Fibroblast of the conjunctiva (primary cell): ENCODE measurements at regions not wholly inside any gene's neighbourhood (a gene's known extent, or its start where the extent isn't known, plus 50 kb on each side); places are given as distances from the start of the nearest gene placed in this dataset.

Experiments
- DNase-seq: peaks from one replicate; pipeline ENCODE4 v3.0.0-alpha.2; 2010; ENCODE audit warnings: low read depth

- no peak for DNase-seq
These were observed 182.2 kb upstream of the PCDH15 start for GRCh38 chr10:54983255-54983654.

DNA sequence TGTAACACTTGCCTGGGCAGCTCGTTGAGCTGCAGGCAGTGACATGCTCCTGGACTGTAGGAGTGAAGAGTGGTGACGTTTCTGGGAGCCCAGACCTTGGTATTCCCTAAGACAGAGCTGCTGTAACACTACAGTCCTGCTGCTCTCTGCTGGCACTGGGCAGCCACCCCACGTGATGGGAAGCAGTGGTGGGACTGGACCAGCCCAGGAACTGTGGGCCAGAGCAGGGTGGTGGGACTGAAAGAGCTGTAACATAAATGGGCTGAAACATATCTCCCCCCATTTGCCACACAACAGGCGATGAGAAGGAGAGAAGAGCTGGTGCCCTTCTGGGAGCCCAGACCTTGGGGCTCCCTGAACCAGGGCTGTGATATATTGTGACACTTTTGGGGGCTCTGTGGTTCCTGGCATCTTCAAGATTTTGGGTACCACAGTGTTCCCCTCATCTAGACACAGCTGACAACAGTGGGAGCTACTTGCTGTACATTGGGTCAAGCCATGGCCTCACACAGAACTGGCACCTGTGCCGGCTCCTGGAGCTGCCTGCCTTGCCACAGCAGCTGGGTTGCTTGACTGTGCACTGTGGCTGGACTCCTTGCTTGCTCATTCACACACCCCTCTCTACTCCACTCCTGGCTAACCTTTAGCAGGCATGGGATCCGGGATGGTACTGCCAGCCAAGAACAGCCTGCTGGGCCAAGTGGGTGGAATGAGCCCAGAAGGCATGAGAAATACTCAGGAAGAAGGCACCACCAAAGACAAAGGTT, 161.3 kb upstream of the PCDH15 start:
- no peak for DNase-seq

- DNase-seq, result no peak
These were observed 160.0 kb upstream of the PCDH15 start for GRCh38 chr10:54961040-54961439.

- DNase-seq, result no peak
These were observed 157.8 kb upstream of the PCDH15 start for GRCh38 chr10:54958844-54959243.

DNA sequence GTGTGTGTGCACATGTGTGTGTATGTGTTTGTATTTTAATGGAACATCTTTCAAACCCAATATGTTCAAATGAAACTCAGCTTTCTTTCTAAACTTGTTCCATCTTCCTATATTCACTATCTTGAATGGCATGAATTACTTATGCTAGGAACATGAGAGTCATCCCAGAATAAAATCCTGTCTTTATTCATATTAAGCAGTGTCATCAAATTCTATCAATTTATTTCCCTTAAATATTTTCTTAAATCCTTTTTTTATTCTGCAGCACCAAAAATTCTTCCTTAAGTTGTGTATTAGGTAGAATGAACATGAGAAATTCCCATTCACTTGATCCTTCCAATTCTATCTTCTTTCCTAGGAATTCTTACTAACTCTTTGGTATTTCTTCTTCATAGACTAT, 146.6 kb upstream of the PCDH15 start:
- no peak for DNase-seq

DNA sequence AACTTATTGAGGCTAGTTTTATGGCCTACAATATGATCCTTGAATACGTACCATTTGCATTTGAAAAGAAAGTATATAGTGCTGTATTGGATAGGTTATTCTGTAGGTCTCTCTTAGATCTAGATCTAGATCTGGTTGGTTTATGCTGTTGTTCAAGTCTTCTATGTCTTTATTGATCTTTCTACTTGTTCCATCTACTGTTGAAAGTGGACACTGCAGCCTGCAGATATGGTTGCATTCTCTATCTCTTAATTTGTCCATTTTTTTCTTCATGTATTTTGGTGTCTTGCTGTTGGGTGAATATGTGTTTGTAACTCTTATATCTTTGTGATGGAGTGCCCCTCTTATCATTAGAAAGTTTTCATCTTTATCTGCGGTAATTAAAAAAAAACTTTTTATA, 139.4 kb upstream of the PCDH15 start:
- no peak for DNase-seq

GRCh38 chr10:54914049-54914448, 113.0 kb upstream of the PCDH15 start:
- DNase-seq, result no peak

DNA sequence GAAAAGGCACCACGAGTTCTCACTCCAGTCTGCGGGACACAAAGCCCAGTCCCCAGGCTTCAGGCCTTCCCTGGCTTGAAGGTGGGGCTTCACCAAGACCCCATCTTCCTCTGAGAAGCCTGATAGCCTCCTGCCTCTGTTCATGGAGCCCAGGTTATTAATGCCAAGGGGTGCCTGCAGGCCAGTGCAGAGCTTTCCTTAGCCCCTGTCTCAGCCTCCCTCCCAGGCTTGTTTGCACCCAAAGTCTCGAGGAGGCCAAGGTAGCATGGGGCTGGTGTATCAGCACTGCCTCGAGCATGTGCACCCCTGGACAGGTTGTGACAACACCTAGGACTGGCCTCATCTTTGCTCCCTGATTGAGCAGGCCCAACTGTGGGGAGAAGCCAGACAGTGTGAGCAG, 108.1 kb upstream of the PCDH15 start:
- no peak for DNase-seq

GRCh38 chr10:54908019-54908418, 107.0 kb upstream of the PCDH15 start:
- no peak for DNase-seq

DNA sequence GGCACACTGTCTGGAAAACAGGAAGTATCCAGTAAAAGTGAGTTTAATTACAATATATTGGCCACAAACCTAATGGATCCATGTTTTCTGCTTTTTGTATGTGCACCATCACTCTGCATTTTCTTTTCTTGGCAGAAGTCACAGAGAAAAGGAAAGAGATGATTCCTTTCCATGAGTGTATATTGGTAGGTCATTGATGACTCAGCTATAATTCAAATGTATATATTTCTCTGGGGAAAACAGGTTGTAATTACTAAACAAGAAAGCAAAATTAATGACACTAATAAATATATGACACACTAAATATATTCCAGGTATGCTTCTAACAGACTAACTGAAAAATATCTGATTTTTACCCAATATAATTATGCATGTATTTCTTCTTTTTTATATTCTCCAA, 105.9 kb upstream of the PCDH15 start:
- DNase-seq, result no peak

GRCh38 chr10:54905578-54906192, 104.7 kb upstream of the PCDH15 start:
- DNase-seq, result no peak

GRCh38 chr10:54904833-54905232, 103.8 kb upstream of the PCDH15 start:
- DNase-seq, result no peak

- no peak for DNase-seq
These were observed 102.7 kb upstream of the PCDH15 start for GRCh38 chr10:54903745-54904144.

GRCh38 chr10:54900584-54900983, 99.6 kb upstream of the PCDH15 start:
- no peak for DNase-seq

- no peak for DNase-seq
These were observed 80.0 kb upstream of the PCDH15 start for GRCh38 chr10:54880996-54881395.

DNA sequence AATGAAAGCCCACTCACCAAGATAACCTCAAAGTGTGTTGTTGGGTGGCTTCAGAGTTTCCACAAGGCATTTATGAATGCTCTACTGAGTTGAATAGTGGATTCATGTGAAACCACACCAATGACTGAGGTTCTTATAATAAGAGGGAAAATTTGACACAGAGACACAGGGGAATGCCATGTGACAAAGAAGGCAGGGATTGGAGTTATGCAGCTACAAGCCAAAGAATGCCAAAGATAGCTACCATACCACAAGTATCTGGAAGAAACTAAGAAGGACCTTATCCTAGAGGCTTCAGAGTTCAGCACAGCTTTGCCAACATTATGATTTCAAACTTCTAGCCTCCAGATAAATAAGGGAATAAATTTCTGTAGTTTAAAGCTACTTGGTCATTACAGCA, 68.0 kb upstream of the PCDH15 start:
- DNase-seq, result no peak

DNA sequence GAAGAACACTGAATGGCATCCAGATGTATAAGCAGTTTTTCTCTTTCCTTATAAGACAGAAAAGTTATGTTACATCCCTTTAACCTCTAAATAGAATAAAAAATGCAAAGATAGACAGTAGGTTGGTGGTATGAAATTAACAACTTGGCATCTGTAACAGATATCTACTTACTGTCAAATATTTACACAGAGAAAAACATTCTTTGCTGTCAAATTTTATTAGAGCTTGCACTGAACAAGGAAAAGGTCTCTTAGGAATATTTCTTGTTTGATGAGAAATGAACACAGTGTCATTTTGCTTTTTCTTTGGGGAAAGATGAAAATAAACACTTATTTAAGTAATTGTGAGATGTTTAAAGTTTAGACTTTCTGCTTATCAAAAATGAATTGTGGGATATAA, 65.6 kb upstream of the PCDH15 start:
- no peak for DNase-seq

DNA sequence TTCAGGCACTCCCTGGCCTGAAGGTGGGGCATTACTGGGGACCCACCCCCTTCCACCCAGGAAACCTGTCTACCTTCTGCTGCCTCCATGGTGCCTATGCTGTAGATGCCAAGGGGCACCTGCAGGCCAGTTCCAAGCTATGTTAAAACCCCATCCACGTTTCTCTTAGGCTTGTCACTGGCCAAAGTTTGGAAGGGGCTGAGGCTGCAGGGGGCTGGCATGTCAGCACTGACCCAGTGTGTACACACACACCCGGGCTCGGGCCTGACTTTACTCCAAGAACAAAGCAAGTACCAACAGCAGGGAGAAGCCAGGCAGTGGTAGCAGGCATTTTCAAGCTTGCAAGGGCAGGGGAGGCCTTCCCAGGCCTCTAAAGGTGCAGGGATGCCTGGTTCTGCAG, 53.8 kb upstream of the PCDH15 start:
- DNase-seq, result no peak

DNA sequence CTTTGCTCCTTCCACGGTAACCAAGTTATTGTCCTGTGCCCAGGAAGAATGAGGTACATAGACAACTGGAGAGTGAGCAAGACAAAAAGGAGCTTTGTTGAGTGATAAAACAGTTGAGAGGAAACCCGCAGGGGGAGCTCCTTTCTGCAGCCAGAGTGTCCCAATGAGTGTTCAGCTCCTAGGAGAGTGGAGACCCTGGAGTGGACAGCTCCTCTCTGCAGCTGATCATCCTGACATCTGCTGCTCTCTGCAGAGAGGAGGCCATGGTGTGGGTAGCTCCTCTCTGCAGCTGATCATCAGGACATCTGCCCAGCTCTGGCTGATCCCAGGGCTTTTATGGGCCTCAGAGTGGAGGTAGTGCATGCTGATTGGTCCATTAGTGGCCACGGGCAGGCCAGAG, 53.4 kb upstream of the PCDH15 start:
- DNase-seq, result no peak

DNA sequence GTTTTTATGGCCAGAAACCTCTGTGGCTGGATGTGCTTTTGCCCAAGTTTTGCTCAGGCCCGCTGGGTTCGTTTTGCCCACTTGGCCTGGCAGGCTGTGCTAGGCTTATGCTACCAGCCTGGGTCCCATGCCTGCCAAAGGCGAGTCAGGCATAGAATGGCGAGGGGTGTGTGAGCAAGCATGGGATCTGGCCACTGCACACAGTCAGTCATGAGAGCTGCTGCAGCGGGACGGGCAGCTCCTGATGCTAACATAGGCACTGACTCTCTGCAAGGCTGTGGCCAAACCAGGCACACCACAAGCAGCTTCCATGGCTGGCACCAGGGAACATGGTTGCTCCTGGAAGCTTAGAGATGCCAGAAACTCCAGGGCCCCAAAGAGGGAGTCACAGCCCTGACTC, 52.9 kb upstream of the PCDH15 start:
- DNase-seq, result no peak
